ENCODE measurements at regions not wholly inside any gene's neighbourhood (a gene's known extent, or its start where the extent isn't known, plus 50 kb on each side); places are given as distances from the start of the nearest gene placed in this dataset.

DNA sequence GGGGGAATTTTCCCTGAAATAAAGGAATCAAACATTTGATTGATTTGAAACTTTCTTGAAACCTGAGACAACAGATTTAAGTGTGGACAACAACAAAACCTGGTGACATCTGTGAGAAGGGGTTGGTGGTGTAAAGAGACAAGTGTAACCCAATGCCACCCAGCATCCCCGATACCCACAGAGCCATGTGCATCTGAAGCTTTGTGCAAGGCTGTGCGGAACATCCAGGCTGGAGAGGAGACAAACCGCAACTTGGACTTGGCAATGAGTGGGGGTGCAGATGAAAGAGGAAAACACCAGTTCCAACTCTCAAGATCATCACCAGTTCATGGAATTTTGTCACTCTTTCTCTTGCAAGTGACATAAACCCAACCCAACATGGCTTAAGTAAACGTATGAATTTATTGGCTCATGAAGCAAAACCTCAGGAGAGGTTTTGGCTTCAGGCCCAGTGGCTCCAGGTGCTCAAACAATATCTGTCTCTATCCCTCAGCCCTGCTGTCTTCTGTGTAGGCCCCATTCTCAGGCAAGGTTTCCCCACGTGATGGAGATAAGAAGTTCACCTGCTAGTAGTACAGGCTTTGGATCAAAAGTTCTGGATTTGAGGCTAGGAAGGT is 55.2 kb upstream of the NTF3 start:
- H2AFZ ChIP-seq (ENCODE audit: insufficient read depth, low read depth, low read length, poor library complexity, severe bottlenecking): no peak overlapping the region
- H3K27ac ChIP-seq (ENCODE audit: low read depth in 1 of 2, low read length in 2 of 2): no peak overlapping the region
- no peak overlapping the region for H3K4me3 ChIP-seq (replicated peaks in 1 of 3; ENCODE audit: low read depth in 2 of 3, low read length in 3 of 3)
- Mint-ChIP-seq H3K36me3 (no peaks in the 10 kb centered on the region), H3K27me3 (ENCODE audit: low read depth in 3 of 3) (peaks cover 0 to 4% (median 2%) of the 10 kb centered on the region in 3 donors), H3K9me3 (peaks cover 0 to 6% (median 2%) of the 10 kb centered on the region in 7 donors), H3K27ac (no peak overlapping the region), H3K4me1 (no peaks in the 10 kb centered on the region), H3K4me3 (no peak overlapping the region)
- no peak overlapping the region for H3K9ac ChIP-seq (ENCODE audit: insufficient read depth, low read length, poor library complexity, severe bottlenecking)
- H3K4me2 ChIP-seq (replicated peaks; ENCODE audit: extremely low read depth, low read length, poor library complexity, severe bottlenecking): no peak overlapping the region
- H3K4me1 ChIP-seq (ENCODE audit: control insufficient read depth in 1 of 2, insufficient read depth in 2 of 2, low read length in 2 of 2): no peaks in the 10 kb centered on the region
- H3K79me2 ChIP-seq (ENCODE audit: insufficient read depth, low read length): no peaks in the 10 kb centered on the region
- no peaks in the 10 kb centered on the region for H3K36me3 ChIP-seq (replicated peaks in 1 of 2; ENCODE audit: control insufficient read depth in 1 of 2, insufficient read depth in 2 of 2, low read length in 2 of 2)
- no peak for DNase-seq
- no peaks in the 10 kb centered on the region for H3K27me3 ChIP-seq (ENCODE audit: control insufficient read depth in 2 of 2, insufficient read depth in 2 of 2, low read length in 2 of 2)
- 14% methylated on average over 1 of the region's 5 CpGs for WGBS (ENCODE audit: insufficient coverage)
- TF ChIP-seq, protein P1, sequence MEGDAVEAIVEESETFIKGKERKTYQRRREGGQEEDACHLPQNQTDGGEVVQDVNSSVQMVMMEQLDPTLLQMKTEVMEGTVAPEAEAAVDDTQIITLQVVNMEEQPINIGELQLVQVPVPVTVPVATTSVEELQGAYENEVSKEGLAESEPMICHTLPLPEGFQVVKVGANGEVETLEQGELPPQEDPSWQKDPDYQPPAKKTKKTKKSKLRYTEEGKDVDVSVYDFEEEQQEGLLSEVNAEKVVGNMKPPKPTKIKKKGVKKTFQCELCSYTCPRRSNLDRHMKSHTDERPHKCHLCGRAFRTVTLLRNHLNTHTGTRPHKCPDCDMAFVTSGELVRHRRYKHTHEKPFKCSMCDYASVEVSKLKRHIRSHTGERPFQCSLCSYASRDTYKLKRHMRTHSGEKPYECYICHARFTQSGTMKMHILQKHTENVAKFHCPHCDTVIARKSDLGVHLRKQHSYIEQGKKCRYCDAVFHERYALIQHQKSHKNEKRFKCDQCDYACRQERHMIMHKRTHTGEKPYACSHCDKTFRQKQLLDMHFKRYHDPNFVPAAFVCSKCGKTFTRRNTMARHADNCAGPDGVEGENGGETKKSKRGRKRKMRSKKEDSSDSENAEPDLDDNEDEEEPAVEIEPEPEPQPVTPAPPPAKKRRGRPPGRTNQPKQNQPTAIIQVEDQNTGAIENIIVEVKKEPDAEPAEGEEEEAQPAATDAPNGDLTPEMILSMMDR (IDR thresholded peaks at IDR 0.05): no peak
- H4K20me1 ChIP-seq (ENCODE audit: insufficient read depth, low read length): no peaks in the 10 kb centered on the region
- intact Hi-C loops (cut with micrococcal nuclease): no loop called here
- H3K9me3 ChIP-seq (replicated peaks in 1 of 2; ENCODE audit: control insufficient read depth in 1 of 2, insufficient read depth in 1 of 2, low read length in 2 of 2): no peaks in the 10 kb centered on the region

DNA sequence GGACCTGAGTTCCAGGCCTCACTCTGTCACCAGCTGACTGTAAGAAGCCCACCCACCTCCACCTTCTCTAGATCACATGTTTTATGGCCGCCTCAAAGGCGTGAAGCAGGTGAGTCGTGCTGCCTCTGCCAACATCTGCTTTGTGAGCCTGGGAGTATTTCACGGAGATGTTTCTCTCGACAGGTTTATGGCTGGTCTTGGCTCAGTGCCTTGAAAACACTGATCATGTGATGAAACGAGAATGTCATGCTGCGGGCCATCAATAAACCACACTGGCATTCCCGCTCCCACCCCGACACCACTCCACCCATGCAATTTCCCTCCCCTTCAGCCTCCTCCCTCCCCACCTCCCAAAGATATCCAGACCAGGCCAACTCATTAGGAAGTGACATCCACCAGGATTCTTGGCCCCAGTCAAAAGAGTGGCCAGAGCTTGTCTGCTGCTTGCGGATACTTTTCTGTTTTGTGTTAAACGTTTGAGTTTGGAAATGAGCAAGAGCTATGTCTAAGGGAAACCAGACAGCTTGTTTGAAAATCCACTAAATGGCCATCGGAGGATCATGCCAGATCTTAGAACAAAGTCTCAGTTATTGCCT is 53.8 kb upstream of the NTF3 start:
- intact Hi-C loops (cut with micrococcal nuclease): no loop called here
- Histone ChIP-seq H3K9ac (ENCODE audit: insufficient read depth, low read length, poor library complexity, severe bottlenecking) (no peak overlapping the region), H3K27me3 (ENCODE audit: control insufficient read depth in 2 of 2, insufficient read depth in 2 of 2, low read length in 2 of 2) (no peaks in the 10 kb centered on the region), H3K9me3 (replicated peaks in 1 of 2; ENCODE audit: control insufficient read depth in 1 of 2, insufficient read depth in 1 of 2, low read length in 2 of 2) (no peaks in the 10 kb centered on the region), H3K79me2 (ENCODE audit: insufficient read depth, low read length) (no peaks in the 10 kb centered on the region), H3K27ac (ENCODE audit: low read depth in 1 of 2, low read length in 2 of 2) (no peak overlapping the region), H3K36me3 (replicated peaks in 1 of 2; ENCODE audit: control insufficient read depth in 1 of 2, insufficient read depth in 2 of 2, low read length in 2 of 2) (no peaks in the 10 kb centered on the region), H2AFZ (ENCODE audit: insufficient read depth, low read depth, low read length, poor library complexity, severe bottlenecking) (no peak overlapping the region), H3K4me1 (ENCODE audit: control insufficient read depth in 1 of 2, insufficient read depth in 2 of 2, low read length in 2 of 2) (no peaks in the 10 kb centered on the region), H3K4me2 (replicated peaks; ENCODE audit: extremely low read depth, low read length, poor library complexity, severe bottlenecking) (no peak overlapping the region), H4K20me1 (ENCODE audit: insufficient read depth, low read length) (no peaks in the 10 kb centered on the region), H3K4me3 (replicated peaks in 1 of 3; ENCODE audit: low read depth in 2 of 3, low read length in 3 of 3) (no peak overlapping the region)
- H3K27ac Mint-ChIP-seq: no peak overlapping the region
- TF ChIP-seq, protein P1 (IDR thresholded peaks at IDR 0.05): no peak
- H3K9me3 Mint-ChIP-seq: peaks cover 0 to 6% (median 0%) of the 10 kb centered on the region in 7 donors
- no peak overlapping the region for H3K4me3 Mint-ChIP-seq
- peaks cover 0 to 2% (median 2%) of the 10 kb centered on the region in 3 donors for H3K27me3 Mint-ChIP-seq (ENCODE audit: low read depth in 3 of 3)
- no peak for DNase-seq
- H3K36me3 Mint-ChIP-seq: no peaks in the 10 kb centered on the region
- no peaks in the 10 kb centered on the region for H3K4me1 Mint-ChIP-seq
- WGBS (ENCODE audit: insufficient coverage): 82% methylated on average over 12 of the region's 12 CpGs
